Pancreas (tissue), 10 donors: ENCODE measurements at regions not wholly inside any gene's neighbourhood (a gene's known extent, or its start where the extent isn't known, plus 50 kb on each side); places are given as distances from the start of the nearest gene placed in this dataset.

Source experiments
- ATAC-seq, 4 donors: fragments of 200-7000 bp; cut with Tn5 transposase; one replicate each; pipeline versions ENCODE4 v1.8.0 to v1.9.1; 2020; ENCODE audit warnings: mild to moderate bottlenecking in 4 of 4, moderate library complexity in 4 of 4
- DNase-seq, 6 donors: peaks; one replicate each; pipeline ENCODE4 v3.0.0-alpha.2; 2020
- FAIRE-seq: peaks from 2 replicates; lab custom pipeline; 2012; peaks lifted over from hg19 to GRCh38; lab: Jason Lieb, UNC
- H3K27ac ChIP-seq, 4 donors: fragments of 200-600 bp; sonication (generic); 1 replicate in 3 of 4; 2 replicates in 1 of 4; pipeline versions ENCODE4 v1.5.0 to v1.8.0; 2020
- H3K27me3 ChIP-seq, 4 donors: fragments of 200-600 bp; one replicate each; pipeline ENCODE4 v1.8.0; 2021
- H3K36me3 ChIP-seq, 3 donors: fragments of 200-600 bp; sonication (generic) in 1 of 3; one replicate each; pipeline versions ENCODE4 v1.5.0 to v1.8.0; 2020 to 2021
- H3K4me1 ChIP-seq, 3 donors: fragments of 200-600 bp; one replicate each; pipeline ENCODE4 v1.8.0; 2021
- H3K4me3 ChIP-seq, 4 donors: fragments of 200-600 bp; sonication (generic) in 2 of 4; one replicate each; pipeline versions ENCODE4 v1.5.0 to v1.8.0; 2020 to 2021
- H3K9me3 ChIP-seq, 4 donors: fragments of 200-600 bp; one replicate each; pipeline ENCODE4 v1.8.0; 2021
- CTCF ChIP-seq, 4 donors: fragments of 200-600 bp; sonication (generic) in 3 of 4; IDR thresholded peaks; one replicate each; pipeline versions ENCODE4 v1.5.0 to v1.8.0; 2021; ENCODE audit warnings: antibody characterized with exemption in 4 of 4
- WGBS, 2 donors: extraction: QIAGEN DNeasy Blood & Tissue Kit; methylation state at CpG; one replicate each; pipeline ENCODE4 v1.1.7; 2013; 5-methylcytosine and 5-hydroxymethylcytosine counted together
- intact Hi-C, 3 donors: fragments of 100-400 bp; cut with DNase I; formaldehyde crosslinking; loops; one replicate each; pipeline versions ENCODE4 v1.11.1 to v1.14.2; 2022
- donor health status: healthy with polysubstance abuse.
- donor health status: DM: no; HTN: no; CAD: no; lungs with moderate emphysema.
- donor health status: DM: no; HTN: no; CAD: no.
- donor health status: control.
- donor health status: control.
- donor health status: Bipolar disorder and iron deficiency.
- donor health status: DM: yes; HTN: yes; CAD: no.
- donor health status: DM: no; HTN: no; CAD: no.
- donor health status: DM: no; HTN: no; CAD: no.
- donor health status: DM: yes; HTN: yes; CAD: no.

DNA sequence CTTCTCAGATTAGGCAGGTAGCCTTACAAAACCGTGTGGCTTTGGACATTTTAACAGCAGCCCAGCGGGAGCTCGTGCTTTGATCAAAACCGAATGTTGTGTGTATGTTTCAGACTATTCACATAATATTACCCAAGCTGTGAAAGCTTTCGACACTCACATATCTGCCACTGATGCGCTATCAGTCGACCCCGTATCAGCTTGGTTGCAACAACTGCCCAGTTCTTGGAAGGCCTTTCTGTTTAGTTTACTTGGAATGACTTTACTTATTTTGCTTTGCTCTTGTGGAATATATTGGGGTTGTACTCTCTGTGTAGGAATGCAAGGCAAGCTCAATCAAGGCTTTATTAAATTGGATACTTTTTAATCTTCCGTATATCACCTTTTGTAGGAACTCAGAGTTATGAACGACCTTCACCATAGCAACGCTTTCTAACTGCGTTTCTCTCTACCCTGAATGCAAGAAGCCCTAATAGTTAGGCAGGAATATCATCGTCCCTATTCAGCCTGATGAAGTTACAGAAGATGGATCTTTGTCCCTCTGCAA, 107.5 kb downstream of the GLUD2 start:
- Histone ChIP-seq H3K9me3 (no peaks in the 10 kb centered on the region), H3K4me1 (no peaks in the 10 kb centered on the region), H3K27me3 (no peaks in the 10 kb centered on the region), H3K36me3 (no peaks in the 10 kb centered on the region), H3K4me3 (no peak overlapping the region), H3K27ac (no peak overlapping the region)
- FAIRE-seq (no peak), DNase-seq (no peak), ATAC-seq (no peak)
- intact Hi-C loops: no loop called here
- TF ChIP-seq CTCF (IDR thresholded peaks at IDR 0.05): no peak
- WGBS, 2 donors: 67 to 84% methylated on average over 13 of the region's 13 CpGs

- intact Hi-C loops: no loop called here
- Histone ChIP-seq H3K9me3 (no peaks in the 10 kb centered on the region), H3K4me1 (no peaks in the 10 kb centered on the region), H3K27me3 (no peaks in the 10 kb centered on the region), H3K27ac (no peak overlapping the region), H3K36me3 (no peaks in the 10 kb centered on the region), H3K4me3 (no peak overlapping the region)
- WGBS, 2 donors: 45 to 67% methylated on average over 4 of the region's 4 CpGs
- no peak for TF ChIP-seq CTCF (IDR thresholded peaks at IDR 0.05)
- ATAC-seq (no peak), DNase-seq (no peak), FAIRE-seq (no peak)
Observed at GRCh38 chrX:121160987-121161386, 113.6 kb downstream of the GLUD2 start.

DNA sequence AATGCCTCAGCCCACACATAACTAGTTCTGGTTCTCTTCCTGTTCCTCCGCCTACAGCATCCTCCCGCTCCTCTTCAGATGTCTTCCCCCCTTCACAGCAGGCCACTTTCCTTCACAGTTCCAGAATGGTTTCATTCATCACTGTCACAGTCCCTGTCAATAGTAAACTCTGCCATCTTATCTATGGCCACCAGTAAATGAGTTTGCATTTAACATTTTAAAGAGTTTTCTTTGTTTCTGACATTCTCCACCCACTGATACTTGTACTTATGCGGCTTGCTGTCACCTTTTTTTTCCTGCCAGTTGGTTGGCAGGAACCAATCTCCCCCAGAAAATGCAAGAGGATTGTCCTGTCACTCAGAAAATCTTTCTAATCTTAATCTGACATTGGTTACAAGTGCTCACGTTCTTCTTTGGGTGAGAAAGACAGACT, 114.1 kb downstream of the GLUD2 start:
- DNase-seq (no peak), ATAC-seq (no peak), FAIRE-seq (no peak)
- Histone ChIP-seq H3K4me3 (no peak overlapping the region), H3K4me1 (no peaks in the 10 kb centered on the region), H3K36me3 (no peaks in the 10 kb centered on the region), H3K27me3 (no peaks in the 10 kb centered on the region), H3K27ac (no peak overlapping the region), H3K9me3 (no peaks in the 10 kb centered on the region)
- TF ChIP-seq CTCF (IDR thresholded peaks at IDR 0.05): no peak
- intact Hi-C loops: no loop called here
- 39 to 50% methylated on average over 4 of the region's 4 CpGs for WGBS, 2 donors

DNA sequence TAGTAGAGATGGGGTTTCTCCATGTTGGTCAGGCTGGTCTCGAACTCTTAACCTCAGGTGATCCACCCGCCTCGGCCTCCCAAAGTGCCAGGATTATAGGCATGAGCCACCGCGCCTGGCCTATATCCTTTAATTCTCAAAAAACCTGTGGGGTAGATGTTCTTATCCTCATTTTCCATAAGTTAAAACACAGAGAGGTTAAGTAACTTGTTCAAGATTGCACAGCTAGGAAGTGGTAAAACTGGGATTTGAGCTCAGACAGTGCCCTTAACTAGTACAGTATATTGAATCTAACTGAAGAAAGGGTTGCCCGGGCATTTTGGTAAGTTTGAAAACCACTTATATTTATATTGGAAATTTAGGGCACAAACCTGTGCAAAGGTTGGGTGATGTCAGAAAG, 116.0 kb downstream of the GLUD2 start:
- Histone ChIP-seq H3K27me3 (no peaks in the 10 kb centered on the region), H3K36me3 (no peaks in the 10 kb centered on the region), H3K4me1 (no peaks in the 10 kb centered on the region), H3K27ac (no peak overlapping the region), H3K4me3 (no peak overlapping the region), H3K9me3 (no peaks in the 10 kb centered on the region)
- WGBS, 2 donors: 87 to 92% methylated on average over 6 of the region's 6 CpGs
- FAIRE-seq: no peak
- no peak for TF ChIP-seq CTCF (IDR thresholded peaks at IDR 0.05)
- no peak for DNase-seq
- intact Hi-C loops: no loop called here
- ATAC-seq: no peak

DNA sequence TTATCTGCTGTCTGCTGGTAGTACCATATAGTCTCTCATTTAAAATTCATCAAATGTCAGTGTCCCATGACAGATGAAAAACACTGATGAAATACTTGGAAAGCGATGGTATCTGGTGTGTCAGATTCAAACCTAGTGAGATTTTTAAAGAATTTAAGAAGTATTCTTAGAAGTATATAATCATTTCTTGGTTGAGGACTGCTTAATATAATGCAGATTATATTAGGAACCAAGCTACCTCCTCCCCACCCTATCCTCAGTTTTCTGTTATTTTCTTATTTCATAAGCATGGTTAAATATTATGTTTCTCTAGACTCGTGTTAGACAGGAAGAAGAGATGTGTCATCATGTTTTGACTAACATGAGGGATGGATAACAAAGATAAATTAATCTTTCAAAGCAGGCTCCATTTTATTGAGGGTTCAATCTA, 118.5 kb downstream of the GLUD2 start:
- no peak for ATAC-seq
- DNase-seq: no peak
- no peak overlapping the region for H3K27ac ChIP-seq
- intact Hi-C loops: no loop called here
- H3K4me1 ChIP-seq: no peaks in the 10 kb centered on the region
- WGBS, 2 donors: 51 to 56% methylated on average over 2 of the region's 2 CpGs
- no peak overlapping the region for H3K4me3 ChIP-seq
- H3K9me3 ChIP-seq: no peaks in the 10 kb centered on the region
- no peak for FAIRE-seq
- TF ChIP-seq CTCF (IDR thresholded peaks at IDR 0.05): no peak
- no peaks in the 10 kb centered on the region for H3K36me3 ChIP-seq
- H3K27me3 ChIP-seq: no peaks in the 10 kb centered on the region
